OCI-M2 (cell line): ENCODE measurements at regions not wholly inside any gene's neighbourhood (a gene's known extent, or its start where the extent isn't known, plus 50 kb on each side); places are given as distances from the start of the nearest gene placed in this dataset.

Experiments
- DNase-seq: peaks from one replicate; lab custom pipeline; 2025; ENCODE audit not compliant: unreplicated experiment; lab: John Stamatoyannopoulos, UW

- no peak for DNase-seq
These were observed 92.1 kb upstream of the ELOVL6 start for GRCh38 chr4:110290511-110290910.

DNA sequence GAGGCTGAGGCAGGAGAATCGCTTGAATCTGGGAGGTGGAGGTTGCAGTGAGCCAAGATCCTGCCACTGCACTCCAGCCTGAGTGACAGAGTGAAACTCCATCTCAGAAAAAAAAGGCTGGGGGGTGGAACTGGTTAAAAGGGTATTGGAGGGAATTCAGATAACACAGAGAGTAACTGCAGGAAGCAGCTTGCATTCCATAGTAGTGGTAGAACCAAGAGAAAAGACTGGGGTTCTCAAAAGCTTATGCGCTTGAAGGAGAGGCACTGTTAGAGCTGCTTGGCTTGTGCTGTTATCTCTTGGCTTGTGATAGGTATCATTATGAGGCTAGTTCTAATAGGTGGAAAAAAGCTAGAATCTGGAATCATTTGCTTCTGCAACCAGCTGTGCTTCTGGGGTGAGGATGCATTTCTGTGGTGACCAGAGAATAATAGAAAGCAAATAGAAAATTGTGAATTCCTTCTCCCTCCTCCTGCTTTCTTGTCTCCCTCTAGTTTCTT lies 91.2 kb upstream of the ELOVL6 start:
- DNase-seq: no peak

DNA sequence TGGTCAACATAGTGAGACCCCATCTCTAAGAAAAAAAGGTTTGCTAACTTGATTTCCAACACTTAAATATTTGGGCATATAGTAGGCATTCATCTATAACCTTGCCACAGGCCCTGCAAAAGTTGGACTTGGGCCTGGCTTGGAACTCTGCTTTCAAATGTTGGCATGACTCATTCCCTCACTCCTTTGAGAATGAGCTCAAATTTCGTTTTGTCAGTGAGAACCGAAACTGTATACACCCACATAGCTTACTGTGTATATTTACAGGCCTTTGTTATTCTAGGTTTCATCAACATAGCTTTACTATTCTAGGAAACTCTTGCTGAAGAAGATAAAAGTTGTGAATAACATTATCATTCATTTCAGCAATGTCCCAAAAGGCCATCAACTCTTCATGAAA lies 88.7 kb upstream of the ELOVL6 start:
- DNase-seq: no peak

DNA sequence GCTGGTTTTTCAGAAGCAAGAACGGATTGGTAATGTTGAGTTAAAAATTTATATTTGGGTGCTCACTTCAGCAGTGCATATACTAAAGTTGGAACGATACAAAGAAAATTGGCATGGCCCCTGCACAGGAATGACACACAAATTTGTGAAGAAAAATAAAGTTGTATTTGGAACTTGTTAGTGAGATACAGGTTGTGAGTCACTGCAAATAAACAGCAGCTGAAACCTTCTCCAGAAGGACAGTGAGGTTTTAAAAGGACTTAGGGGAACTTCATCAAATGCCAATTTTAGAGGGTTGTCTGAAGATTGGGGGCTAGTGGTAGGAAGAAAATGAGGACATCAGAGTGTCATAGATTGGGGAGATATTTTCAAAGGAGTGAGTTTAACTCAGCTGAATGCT lies 79.7 kb upstream of the ELOVL6 start:
- DNase-seq: no peak

GRCh38 chr4:110275871-110276270 lies 77.5 kb upstream of the ELOVL6 start:
- no peak for DNase-seq

DNA sequence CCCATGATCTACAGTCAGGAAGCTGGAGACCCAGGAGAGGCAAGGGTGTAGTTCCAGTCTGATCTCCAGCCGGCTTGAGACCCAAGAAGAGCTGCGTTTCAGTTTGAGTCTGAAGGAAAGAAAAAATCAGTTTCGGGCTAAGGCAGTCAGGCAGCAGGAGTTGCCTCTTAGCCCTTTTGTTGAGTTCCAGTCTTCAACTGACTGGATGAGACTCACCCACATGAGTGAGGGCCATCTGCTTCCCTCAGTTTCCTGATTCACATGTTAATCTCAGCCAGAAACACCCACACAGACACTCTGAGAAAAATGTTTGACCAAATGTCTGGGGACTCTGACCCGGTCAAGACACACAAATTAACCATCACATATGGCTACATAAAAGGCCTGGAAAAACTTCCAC lies 73.6 kb upstream of the ELOVL6 start:
- DNase-seq: no peak

GRCh38 chr4:110270492-110271197 lies 72.2 kb upstream of the ELOVL6 start:
- DNase-seq: no peak

DNA sequence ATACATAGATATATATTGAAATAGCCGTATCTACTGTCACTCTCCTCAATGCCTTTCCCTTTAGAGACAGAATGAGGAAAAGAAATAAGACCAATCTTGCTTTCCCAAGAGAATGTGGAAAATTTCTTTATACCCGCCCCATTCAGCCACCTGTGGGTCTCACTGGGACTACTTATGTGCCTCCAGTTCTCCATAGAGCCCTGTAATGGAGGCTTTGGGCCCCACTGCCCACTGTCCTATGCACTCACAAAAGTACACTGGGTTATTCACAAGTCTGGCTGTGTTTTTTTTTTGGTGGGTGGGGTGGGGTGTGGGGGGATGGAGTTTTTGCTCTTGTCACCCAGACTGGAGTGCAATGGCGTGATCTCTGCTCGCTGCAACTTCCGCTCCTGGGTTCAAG lies 70.4 kb upstream of the ELOVL6 start:
- no peak for DNase-seq

- no peak for DNase-seq
These were observed 69.9 kb upstream of the ELOVL6 start for GRCh38 chr4:110268352-110268751.

- DNase-seq: no peak
These were observed 67.7 kb upstream of the ELOVL6 start for GRCh38 chr4:110266136-110266535.

GRCh38 chr4:110265001-110265400 lies 66.6 kb upstream of the ELOVL6 start:
- no peak for DNase-seq

GRCh38 chr4:110260299-110260698 lies 61.9 kb upstream of the ELOVL6 start:
- no peak for DNase-seq

DNA sequence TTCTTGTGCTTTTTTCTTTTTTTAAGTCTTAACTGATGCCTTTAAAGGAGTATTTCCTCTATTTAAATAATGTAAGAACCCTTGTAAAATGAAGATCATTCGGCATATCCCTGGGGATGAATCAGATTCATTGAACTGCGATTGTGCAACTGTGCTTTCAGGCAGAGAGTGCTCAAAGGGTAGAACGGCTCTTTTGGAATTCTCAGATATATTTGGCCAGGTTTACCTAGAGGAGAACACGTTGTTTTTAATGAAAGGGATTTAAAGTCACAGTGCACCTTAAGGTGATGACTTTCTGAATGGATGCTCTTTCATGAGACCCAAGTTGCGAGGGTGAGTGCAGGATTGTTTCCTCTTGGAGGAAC lies 51.6 kb upstream of the ELOVL6 start:
- DNase-seq: no peak

GRCh38 chr4:110248831-110249253 lies 50.4 kb upstream of the ELOVL6 start:
- peak; percentile 65 for DNase-seq
